Hepatocyte (in vitro differentiated cells): ENCODE measurements at regions not wholly inside any gene's neighbourhood (a gene's known extent, or its start where the extent isn't known, plus 50 kb on each side); places are given as distances from the start of the nearest gene placed in this dataset.
"Not testable (repeated sequence)": the region's sequence is repeated elsewhere in the genome, so short reads cannot be mapped to it uniquely, and the experiment has no call there.

Source experiments
- DNase-seq: peaks from one replicate; pipeline ENCODE4 v3.0.0-alpha.2; 2016; ENCODE audit warnings: low spot score
- H2AFZ ChIP-seq: fragments of 200-600 bp; sonication (generic); 2 replicates; pipeline ENCODE4 v1.6.0; 2016; ENCODE audit warnings: antibody characterized with exemption, mild to moderate bottlenecking
- H3K27ac ChIP-seq: fragments of 200-600 bp; sonication (generic); 2 replicates; pipeline ENCODE4 v1.5.1; 2016; ENCODE audit warnings: mild to moderate bottlenecking
- H3K27me3 ChIP-seq: fragments of 200-600 bp; sonication (generic); 2 replicates; pipeline ENCODE4 v1.6.1; 2016
- H3K36me3 ChIP-seq: fragments of 200-600 bp; sonication (generic); replicated peaks from 2 replicates; pipeline ENCODE4 v1.5.1; 2016; ENCODE audit warnings: low read depth; ENCODE audit not compliant: insufficient read depth
- H3K4me1 ChIP-seq: fragments of 200-600 bp; sonication (generic); 2 replicates; pipeline ENCODE4 v1.5.1; 2016; ENCODE audit warnings: mild to moderate bottlenecking, moderate library complexity; ENCODE audit not compliant: insufficient read depth
- H3K4me2 ChIP-seq: fragments of 200-600 bp; sonication (generic); 2 replicates; pipeline ENCODE4 v1.6.0; 2016
- H3K4me3 ChIP-seq: fragments of 200-600 bp; sonication (generic); 2 replicates; pipeline ENCODE4 v1.5.1; 2016; ENCODE audit warnings: mild to moderate bottlenecking
- H3K79me2 ChIP-seq: fragments of 200-600 bp; sonication (generic); 2 replicates; pipeline ENCODE4 v1.6.0; 2017; ENCODE audit warnings: mild to moderate bottlenecking
- H3K9me2 ChIP-seq: fragments of 200-600 bp; sonication (generic); replicated peaks from 2 replicates; pipeline ENCODE4 v1.6.0; 2017; ENCODE audit warnings: mild to moderate bottlenecking; ENCODE audit not compliant: insufficient read depth
- H3K9me3 ChIP-seq: fragments of 200-600 bp; sonication (generic); 2 replicates; pipeline ENCODE4 v1.5.1; 2016; ENCODE audit warnings: low read depth, mild to moderate bottlenecking
- H4K20me1 ChIP-seq: fragments of 200-600 bp; sonication (generic); 2 replicates; pipeline ENCODE4 v1.6.0; 2016; ENCODE audit warnings: mild to moderate bottlenecking; ENCODE audit not compliant: insufficient read depth, poor library complexity, severe bottlenecking
- EZH2 ChIP-seq: fragments of 200-600 bp; sonication (generic); IDR thresholded peaks from 2 replicates; pipeline ENCODE4 v1.6.1; 2016; ENCODE audit warnings: antibody characterized with exemption, mild to moderate bottlenecking, borderline replicate concordance
- EZH2phosphoT487 ChIP-seq: fragments of 200-600 bp; sonication (generic); IDR thresholded peaks from one replicate; pipeline ENCODE4 v1.6.1; 2018; ENCODE audit warnings: antibody characterized with exemption, mild to moderate bottlenecking, low read depth, moderate library complexity; ENCODE audit not compliant: unreplicated experiment, severe bottlenecking
- WGBS: methylation state at CpG from one replicate; pipeline ENCODE4 v1.1.6; 2016; ENCODE audit warnings: low lambda C conversion rate; ENCODE audit errors: missing lambda C conversion rate; 5-methylcytosine and 5-hydroxymethylcytosine counted together
- TF ChIP-seq, protein P1 (sequence below): fragments of 200-600 bp; sonication (generic); IDR thresholded peaks from 2 replicates; pipeline ENCODE4 v1.5.1; 2016; ENCODE audit warnings: antibody characterized with exemption, mild to moderate bottlenecking; ENCODE audit not compliant: poor library complexity

DNA sequence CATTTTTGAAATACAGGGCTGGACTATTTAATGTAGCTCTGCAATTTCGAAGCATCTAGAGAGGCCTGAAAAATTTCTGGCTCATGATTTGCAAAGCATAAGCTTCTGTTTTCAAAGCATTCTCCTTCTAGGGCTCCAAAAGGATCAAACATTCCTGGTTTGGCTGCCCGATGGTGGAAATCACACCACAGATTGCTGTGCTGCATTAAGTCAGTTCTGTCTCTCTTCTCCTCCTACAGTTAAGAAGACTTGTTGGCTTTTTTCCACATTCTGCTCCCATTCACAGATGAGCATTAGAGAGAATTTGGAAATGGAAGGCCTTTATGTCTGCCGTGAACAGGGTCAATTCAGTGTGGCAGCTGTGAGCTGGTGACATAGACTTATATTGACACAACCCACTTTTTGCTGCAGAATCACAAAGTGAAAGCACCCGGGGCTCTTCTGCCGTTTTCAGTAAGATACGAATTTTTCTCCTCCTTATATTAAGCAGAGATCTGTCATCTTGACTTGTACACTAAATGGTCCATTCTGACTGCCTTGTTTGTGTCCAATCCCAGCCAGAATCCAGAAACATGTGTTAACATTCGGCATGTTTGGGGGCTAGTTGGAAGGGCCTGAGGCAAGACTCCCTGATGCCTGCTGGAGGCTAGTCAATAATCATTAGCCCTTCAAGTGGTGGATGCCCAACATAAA is 330.8 kb upstream of the DEFB112 start:
- TF ChIP-seq, protein P1, sequence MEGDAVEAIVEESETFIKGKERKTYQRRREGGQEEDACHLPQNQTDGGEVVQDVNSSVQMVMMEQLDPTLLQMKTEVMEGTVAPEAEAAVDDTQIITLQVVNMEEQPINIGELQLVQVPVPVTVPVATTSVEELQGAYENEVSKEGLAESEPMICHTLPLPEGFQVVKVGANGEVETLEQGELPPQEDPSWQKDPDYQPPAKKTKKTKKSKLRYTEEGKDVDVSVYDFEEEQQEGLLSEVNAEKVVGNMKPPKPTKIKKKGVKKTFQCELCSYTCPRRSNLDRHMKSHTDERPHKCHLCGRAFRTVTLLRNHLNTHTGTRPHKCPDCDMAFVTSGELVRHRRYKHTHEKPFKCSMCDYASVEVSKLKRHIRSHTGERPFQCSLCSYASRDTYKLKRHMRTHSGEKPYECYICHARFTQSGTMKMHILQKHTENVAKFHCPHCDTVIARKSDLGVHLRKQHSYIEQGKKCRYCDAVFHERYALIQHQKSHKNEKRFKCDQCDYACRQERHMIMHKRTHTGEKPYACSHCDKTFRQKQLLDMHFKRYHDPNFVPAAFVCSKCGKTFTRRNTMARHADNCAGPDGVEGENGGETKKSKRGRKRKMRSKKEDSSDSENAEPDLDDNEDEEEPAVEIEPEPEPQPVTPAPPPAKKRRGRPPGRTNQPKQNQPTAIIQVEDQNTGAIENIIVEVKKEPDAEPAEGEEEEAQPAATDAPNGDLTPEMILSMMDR = no peak
- TF ChIP-seq EZH2phosphoT487 (no peak), EZH2 (no peak)
- no peak overlapping the region for H3K4me3 ChIP-seq
- H3K4me1 ChIP-seq = no peaks in the 10 kb centered on the region
- no peaks in the 10 kb centered on the region for H3K9me3 ChIP-seq
- no peaks in the 10 kb centered on the region for H3K79me2 ChIP-seq
- H4K20me1 ChIP-seq = no peaks in the 10 kb centered on the region
- no peaks in the 10 kb centered on the region for H3K27me3 ChIP-seq
- no peaks in the 10 kb centered on the region for H3K36me3 ChIP-seq
- no peak for DNase-seq
- no peak overlapping the region for H3K27ac ChIP-seq
- no peak overlapping the region for H3K4me2 ChIP-seq
- 76% methylated on average over 7 of the region's 7 CpGs for WGBS
- H2AFZ ChIP-seq = no peak overlapping the region
- H3K9me2 ChIP-seq = no peaks in the 10 kb centered on the region

DNA sequence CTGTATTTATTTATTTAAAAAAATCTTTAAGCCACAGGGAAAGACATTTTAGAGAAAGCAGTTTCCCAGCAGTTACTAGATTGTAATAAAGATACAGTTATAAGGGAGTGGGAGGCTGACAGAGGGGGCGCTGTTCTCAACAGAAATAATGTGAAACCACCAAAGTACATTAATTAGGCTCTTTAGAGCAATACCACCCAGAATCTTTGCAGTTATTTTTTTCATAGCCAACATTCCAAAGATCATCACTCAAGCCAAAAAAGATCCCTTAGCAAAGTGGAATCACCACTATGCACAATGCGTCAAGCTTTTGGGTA is 331.3 kb upstream of the DEFB112 start:
- no peaks in the 10 kb centered on the region for H4K20me1 ChIP-seq
- DNase-seq = no peak
- no peak for TF ChIP-seq EZH2phosphoT487
- no peak for TF ChIP-seq EZH2
- TF ChIP-seq, protein P1 = no peak
- no peaks in the 10 kb centered on the region for H3K9me2 ChIP-seq
- no peaks in the 10 kb centered on the region for H3K79me2 ChIP-seq
- no peaks in the 10 kb centered on the region for H3K9me3 ChIP-seq
- H2AFZ ChIP-seq = no peak overlapping the region
- H3K27me3 ChIP-seq = no peaks in the 10 kb centered on the region
- no peaks in the 10 kb centered on the region for H3K36me3 ChIP-seq
- H3K4me1 ChIP-seq = no peaks in the 10 kb centered on the region
- 55% methylated on average over 2 of the region's 2 CpGs for WGBS
- no peak overlapping the region for H3K4me3 ChIP-seq
- H3K4me2 ChIP-seq = no peak overlapping the region
- no peak overlapping the region for H3K27ac ChIP-seq

DNA sequence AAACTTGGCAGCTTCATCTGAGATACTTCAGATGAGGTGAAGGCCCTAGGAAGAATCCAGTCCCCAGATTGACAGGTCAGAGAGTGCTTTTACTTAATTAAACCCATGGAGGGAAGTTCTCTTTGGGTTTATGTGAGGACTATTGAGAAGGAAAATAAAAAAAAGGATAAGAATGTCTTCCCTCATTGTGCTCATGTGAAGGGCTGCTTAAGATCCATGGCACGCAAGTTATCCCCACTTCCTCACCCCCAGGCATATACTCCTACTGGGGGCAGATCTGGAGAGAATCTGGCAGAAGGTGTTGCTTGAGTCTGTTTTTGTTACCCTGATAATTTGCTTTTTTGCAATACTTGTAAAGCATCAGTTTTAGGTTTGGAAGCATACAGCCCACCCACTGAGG is 322.9 kb upstream of the TFAP2D start:
- no peak overlapping the region for H3K4me3 ChIP-seq
- H3K36me3 ChIP-seq = no peaks in the 10 kb centered on the region
- H3K9me2 ChIP-seq = no peaks in the 10 kb centered on the region
- H3K4me1 ChIP-seq = no peaks in the 10 kb centered on the region
- DNase-seq = no peak
- no peak overlapping the region for H3K27ac ChIP-seq
- no peaks in the 10 kb centered on the region for H3K9me3 ChIP-seq
- TF ChIP-seq, protein P1 = no peak
- TF ChIP-seq EZH2phosphoT487 (no peak), EZH2 (no peak)
- no peaks in the 10 kb centered on the region for H4K20me1 ChIP-seq
- H2AFZ ChIP-seq = no peak overlapping the region
- 82% methylated on average over 1 of the region's 1 CpG for WGBS
- H3K4me2 ChIP-seq = no peak overlapping the region
- H3K79me2 ChIP-seq = no peaks in the 10 kb centered on the region
- H3K27me3 ChIP-seq = no peaks in the 10 kb centered on the region

DNA sequence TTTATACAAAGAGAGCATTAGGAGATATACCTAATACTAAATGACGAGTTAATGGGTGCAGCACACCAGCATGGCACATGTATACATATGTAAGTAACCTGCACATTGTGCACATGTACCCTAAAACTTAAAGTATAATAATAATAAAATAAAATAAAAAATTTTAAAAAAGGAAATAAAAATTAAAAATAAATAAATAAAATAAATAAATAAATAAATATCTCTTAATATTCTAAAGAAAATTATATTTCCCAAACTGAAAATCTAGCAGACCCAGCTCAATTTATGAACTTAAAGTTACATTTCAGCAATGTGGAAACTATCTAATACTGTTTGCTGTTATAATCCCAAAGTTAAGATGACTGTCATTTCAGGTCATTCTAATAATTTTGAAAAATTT is 319.2 kb upstream of the TFAP2D start:
- not testable (repeated sequence) for DNase-seq, H3K9me2 ChIP-seq, H3K27ac ChIP-seq, H3K4me1 ChIP-seq, H3K4me3 ChIP-seq, H3K27me3 ChIP-seq, H3K4me2 ChIP-seq, H2AFZ ChIP-seq, H3K9me3 ChIP-seq, H3K36me3 ChIP-seq, H4K20me1 ChIP-seq, H3K79me2 ChIP-seq
- 97% methylated on average over 1 of the region's 1 CpG for WGBS
